ENCODE measurements at regions not wholly inside any gene's neighbourhood (a gene's known extent, or its start where the extent isn't known, plus 50 kb on each side); places are given as distances from the start of the nearest gene placed in this dataset.

DNA sequence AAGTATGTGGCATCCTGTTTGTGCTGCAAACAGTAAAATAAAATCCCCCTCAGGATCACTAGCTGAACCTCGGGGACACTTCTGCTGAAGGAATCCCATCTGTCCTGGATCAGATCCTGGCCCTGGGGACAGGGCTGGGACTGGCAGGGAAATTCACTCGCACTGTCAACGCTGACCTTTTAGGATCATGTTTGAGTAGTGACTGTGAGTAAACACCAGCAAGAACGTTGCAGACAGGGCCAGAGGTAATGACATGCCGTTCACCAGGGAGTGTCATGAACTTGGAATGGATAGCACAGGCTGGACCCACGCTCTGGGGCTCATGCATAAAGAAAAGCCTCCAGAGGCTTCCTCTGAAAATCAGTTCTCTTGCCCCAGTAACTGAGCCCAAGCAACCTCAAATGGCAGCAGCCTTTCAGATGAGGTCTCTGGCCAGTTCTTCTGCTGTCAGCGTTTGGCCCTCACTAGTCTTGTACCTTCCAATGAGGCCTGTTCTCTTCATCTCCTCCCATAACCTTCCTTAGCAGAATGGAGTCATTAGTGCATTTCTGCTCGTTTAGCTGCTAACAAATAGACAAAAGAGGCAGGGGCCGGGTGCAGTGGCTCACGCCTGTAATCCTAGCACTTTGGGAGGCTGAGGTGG lies 51.0 kb upstream of the BARX2 start:
- Histone ChIP-seq H3K4me1 (ENCODE audit: insufficient read depth, low read length) (peaks cover 17% of the 10 kb centered on the region), H3K36me3 (ENCODE audit: insufficient read depth, low read length) (no peaks in the 10 kb centered on the region), H3K9ac (ENCODE audit: low read depth, low read length) (no peak overlapping the region), H3K9me3 (ENCODE audit: control insufficient read depth, insufficient read depth, low read length) (no peaks in the 10 kb centered on the region)

DNA sequence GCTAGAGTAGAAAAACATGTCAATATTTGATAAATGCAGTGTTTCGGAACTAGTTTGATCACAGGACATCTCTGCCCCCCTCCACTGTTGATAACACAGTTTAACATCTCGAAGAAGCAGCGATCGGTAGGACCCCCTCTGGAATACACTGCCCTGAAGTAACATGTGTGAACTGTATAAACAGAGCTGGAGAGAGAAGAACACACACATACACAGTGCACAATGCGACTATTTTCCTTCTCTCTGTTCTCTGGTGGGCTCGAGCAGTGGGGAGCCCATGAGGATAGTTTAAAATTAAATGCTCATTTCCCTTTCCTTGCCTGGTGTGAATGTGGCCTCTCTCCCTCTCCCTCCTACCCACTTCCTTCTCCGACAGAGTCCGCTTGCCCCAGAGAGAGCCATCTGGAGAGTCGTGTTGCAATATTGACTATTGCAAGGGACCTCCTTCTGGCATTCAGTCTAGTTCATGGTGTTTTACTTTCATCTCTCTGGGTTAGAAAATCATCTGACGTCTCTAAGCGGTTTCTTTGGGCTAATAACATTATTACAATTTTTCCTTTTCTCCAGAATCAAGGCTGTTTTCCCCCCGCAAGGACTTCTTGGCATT lies 51.6 kb upstream of the BARX2 start:
- H3K9me3 ChIP-seq (ENCODE audit: control insufficient read depth, insufficient read depth, low read length) = no peaks in the 10 kb centered on the region
- no peak overlapping the region for H3K9ac ChIP-seq (ENCODE audit: low read depth, low read length)
- H3K4me1 ChIP-seq (ENCODE audit: insufficient read depth, low read length) = peaks cover 20% of the 10 kb centered on the region
- no peaks in the 10 kb centered on the region for H3K36me3 ChIP-seq (ENCODE audit: insufficient read depth, low read length)

GRCh38 chr11:129322941-129323340 lies 52.7 kb upstream of the BARX2 start:
- H3K36me3 ChIP-seq (ENCODE audit: insufficient read depth, low read length) = no peaks in the 10 kb centered on the region
- no peak overlapping the region for H3K9ac ChIP-seq (ENCODE audit: low read depth, low read length)
- H3K9me3 ChIP-seq (ENCODE audit: control insufficient read depth, insufficient read depth, low read length) = no peaks in the 10 kb centered on the region
- H3K4me1 ChIP-seq (ENCODE audit: insufficient read depth, low read length) = peaks cover 22% of the 10 kb centered on the region

- no peaks in the 10 kb centered on the region for H3K9me3 ChIP-seq (ENCODE audit: control insufficient read depth, insufficient read depth, low read length)
- peaks cover 25% of the 10 kb centered on the region for H3K4me1 ChIP-seq (ENCODE audit: insufficient read depth, low read length)
- H3K36me3 ChIP-seq (ENCODE audit: insufficient read depth, low read length) = no peaks in the 10 kb centered on the region
- H3K9ac ChIP-seq (ENCODE audit: low read depth, low read length) = no peak overlapping the region
Observed at GRCh38 chr11:129321076-129321475, 54.6 kb upstream of the BARX2 start.

DNA sequence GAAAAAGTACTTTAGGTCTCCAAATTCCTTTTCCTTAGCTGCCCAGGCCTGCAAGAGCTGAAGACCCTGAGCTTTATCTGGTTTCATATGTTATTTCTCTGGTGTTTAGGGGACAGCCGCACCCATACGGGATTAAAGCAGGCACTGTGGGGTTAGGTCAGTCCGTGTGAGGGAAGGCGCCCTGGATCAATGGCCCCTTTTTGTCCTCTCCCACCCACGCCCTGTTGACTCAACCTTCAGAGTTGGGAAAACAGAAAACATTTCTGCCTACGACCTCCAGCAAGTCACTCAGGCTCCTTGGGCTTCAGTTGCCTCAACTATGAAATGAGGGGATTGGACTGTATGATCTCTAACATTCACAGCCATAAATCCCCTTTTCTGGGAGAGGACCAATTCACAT lies 55.2 kb upstream of the BARX2 start:
- H3K4me1 ChIP-seq (ENCODE audit: insufficient read depth, low read length) = peaks cover 31% of the 10 kb centered on the region
- no peaks in the 10 kb centered on the region for H3K9me3 ChIP-seq (ENCODE audit: control insufficient read depth, insufficient read depth, low read length)
- H3K36me3 ChIP-seq (ENCODE audit: insufficient read depth, low read length) = no peaks in the 10 kb centered on the region
- no peak overlapping the region for H3K9ac ChIP-seq (ENCODE audit: low read depth, low read length)

GRCh38 chr11:129319751-129320150 lies 55.9 kb upstream of the BARX2 start:
- H3K36me3 ChIP-seq (ENCODE audit: insufficient read depth, low read length) = no peaks in the 10 kb centered on the region
- peaks cover 32% of the 10 kb centered on the region for H3K4me1 ChIP-seq (ENCODE audit: insufficient read depth, low read length)
- H3K9me3 ChIP-seq (ENCODE audit: control insufficient read depth, insufficient read depth, low read length) = no peaks in the 10 kb centered on the region
- H3K9ac ChIP-seq (ENCODE audit: low read depth, low read length) = no peak overlapping the region

DNA sequence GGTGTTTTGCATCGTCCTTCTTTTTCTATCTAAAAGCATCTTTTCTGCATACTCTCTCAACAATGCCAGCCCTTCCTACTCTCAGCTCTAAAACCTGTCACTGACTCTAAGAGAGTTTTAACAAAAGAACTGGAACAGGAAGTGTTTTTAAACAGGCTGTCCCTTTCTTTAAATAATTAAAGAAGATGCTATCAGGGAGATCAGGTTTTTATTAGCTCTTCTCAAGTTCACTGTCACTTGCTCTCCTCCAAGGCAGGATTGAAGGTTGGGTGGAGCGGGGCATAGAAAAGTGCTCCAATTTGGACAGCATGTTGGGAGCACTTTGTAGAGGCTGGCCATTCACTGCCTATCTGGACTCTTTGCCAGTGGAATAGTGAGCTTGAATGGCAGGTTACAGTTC lies 56.4 kb upstream of the BARX2 start:
- Histone ChIP-seq H3K36me3 (ENCODE audit: insufficient read depth, low read length) (no peaks in the 10 kb centered on the region), H3K9me3 (ENCODE audit: control insufficient read depth, insufficient read depth, low read length) (no peaks in the 10 kb centered on the region), H3K4me1 (ENCODE audit: insufficient read depth, low read length) (peaks cover 27% of the 10 kb centered on the region), H3K9ac (ENCODE audit: low read depth, low read length) (no peak overlapping the region)

DNA sequence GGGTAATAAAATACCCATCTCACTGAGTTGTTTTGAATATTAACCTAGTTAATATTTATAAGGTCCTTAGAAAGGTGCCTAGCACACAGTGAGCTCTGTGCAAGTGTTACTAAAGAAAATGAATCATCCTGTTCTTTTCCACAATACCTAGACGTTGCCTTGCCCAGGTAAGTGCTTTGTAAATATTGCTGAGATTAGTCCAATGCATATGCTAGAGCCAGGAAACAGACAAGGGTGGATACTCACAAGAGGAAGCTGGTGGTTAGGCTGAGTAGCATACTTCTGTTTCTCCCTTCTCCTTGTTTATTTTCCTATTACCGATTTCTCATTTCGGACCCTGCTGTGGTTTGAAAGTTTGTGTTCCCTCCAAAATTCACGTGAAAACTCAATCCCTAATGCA lies 58.1 kb upstream of the BARX2 start:
- no peaks in the 10 kb centered on the region for H3K36me3 ChIP-seq (ENCODE audit: insufficient read depth, low read length)
- H3K9ac ChIP-seq (ENCODE audit: low read depth, low read length) = no peak overlapping the region
- no peaks in the 10 kb centered on the region for H3K9me3 ChIP-seq (ENCODE audit: control insufficient read depth, insufficient read depth, low read length)
- H3K4me1 ChIP-seq (ENCODE audit: insufficient read depth, low read length) = peaks cover 32% of the 10 kb centered on the region

DNA sequence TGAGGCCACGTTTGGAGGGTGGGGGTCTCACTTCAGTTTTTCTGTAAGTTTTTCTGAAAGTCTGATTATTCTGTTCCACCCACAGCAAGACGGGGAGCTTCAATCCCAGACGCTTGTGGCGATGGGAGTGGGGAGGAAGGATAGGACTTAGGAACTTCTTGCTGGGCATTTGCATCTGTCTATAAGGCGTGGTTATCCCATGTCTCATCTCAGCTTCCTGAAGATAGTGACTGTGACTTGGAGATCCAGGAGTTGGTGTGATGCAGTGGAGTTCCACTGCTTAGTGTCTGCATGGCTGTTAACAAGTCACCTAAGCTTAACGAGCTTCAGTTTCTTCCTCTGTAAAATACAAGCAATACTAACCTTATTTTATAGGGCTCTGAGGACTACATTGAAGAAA lies 58.9 kb upstream of the BARX2 start:
- Histone ChIP-seq H3K4me1 (ENCODE audit: insufficient read depth, low read length) (peaks cover 32% of the 10 kb centered on the region), H3K9me3 (ENCODE audit: control insufficient read depth, insufficient read depth, low read length) (no peaks in the 10 kb centered on the region), H3K9ac (ENCODE audit: low read depth, low read length) (no peak overlapping the region), H3K36me3 (ENCODE audit: insufficient read depth, low read length) (no peaks in the 10 kb centered on the region)

DNA sequence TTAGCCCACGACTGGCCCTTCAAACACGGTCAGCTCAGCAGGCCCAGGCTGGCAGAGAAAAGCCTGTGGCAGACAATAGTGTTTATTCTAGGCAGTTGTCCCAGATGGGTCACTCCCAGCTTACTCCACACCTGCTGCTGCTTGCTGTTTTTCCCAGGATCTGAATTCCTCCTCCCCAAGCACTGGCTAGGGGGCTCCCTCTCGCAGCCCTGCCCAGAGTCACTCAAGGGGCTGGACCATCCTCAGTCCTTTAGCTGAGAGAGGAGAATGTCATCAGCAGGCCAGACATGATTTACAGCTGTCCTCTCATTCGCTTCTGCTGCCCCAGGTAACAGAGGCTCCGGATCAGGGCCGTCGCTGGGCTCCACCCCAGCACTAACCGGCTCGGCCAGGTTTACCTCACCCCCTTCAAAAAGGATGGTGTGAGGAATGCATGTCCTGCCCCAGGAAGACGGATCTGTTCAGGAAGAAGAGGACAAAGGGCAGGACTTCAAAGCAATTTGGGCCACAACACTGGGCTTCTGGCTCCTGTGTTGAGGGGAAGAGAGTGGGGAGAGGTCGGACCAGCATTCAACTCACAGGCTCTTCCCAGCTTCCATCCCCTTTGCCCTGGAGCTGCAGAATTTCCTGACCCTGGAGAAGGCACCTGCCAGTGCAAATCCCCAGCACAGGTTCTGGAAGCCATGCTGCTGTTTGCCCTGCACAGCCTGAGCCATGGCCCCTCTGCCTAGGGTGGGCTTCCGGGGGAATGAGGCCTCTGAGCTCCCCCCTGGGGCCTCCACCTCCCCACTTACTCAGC lies 59.7 kb upstream of the BARX2 start:
- Histone ChIP-seq H3K4me1 (ENCODE audit: insufficient read depth, low read length) (peaks cover 29% of the 10 kb centered on the region), H3K36me3 (ENCODE audit: insufficient read depth, low read length) (no peaks in the 10 kb centered on the region), H3K9me3 (ENCODE audit: control insufficient read depth, insufficient read depth, low read length) (no peaks in the 10 kb centered on the region), H3K9ac (ENCODE audit: low read depth, low read length) (no peak overlapping the region)

DNA sequence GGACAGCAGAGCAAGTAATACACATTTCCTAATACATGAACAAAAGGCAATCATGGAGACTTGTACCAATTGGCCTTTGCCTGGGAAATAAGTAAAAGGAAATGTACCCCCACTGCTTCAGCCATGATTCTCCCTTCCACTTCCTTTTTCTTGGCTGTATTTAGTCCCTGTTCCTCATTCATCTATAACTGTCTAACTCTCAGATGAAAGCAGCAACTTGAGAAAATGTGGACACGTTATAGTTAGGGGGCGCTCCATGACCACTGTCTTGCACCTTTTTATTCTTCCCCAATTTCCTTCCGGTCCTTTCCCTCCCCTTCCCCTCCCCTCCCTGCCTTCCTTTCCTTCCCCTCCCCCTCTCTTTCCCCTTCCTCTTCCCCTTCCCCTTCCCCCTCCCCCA lies 61.3 kb upstream of the BARX2 start:
- H3K4me1 ChIP-seq (ENCODE audit: insufficient read depth, low read length) = peaks cover 23% of the 10 kb centered on the region
- H3K36me3 ChIP-seq (ENCODE audit: insufficient read depth, low read length) = no peaks in the 10 kb centered on the region
- H3K9ac ChIP-seq (ENCODE audit: low read depth, low read length) = no peak overlapping the region
- H3K9me3 ChIP-seq (ENCODE audit: control insufficient read depth, insufficient read depth, low read length) = no peaks in the 10 kb centered on the region

DNA sequence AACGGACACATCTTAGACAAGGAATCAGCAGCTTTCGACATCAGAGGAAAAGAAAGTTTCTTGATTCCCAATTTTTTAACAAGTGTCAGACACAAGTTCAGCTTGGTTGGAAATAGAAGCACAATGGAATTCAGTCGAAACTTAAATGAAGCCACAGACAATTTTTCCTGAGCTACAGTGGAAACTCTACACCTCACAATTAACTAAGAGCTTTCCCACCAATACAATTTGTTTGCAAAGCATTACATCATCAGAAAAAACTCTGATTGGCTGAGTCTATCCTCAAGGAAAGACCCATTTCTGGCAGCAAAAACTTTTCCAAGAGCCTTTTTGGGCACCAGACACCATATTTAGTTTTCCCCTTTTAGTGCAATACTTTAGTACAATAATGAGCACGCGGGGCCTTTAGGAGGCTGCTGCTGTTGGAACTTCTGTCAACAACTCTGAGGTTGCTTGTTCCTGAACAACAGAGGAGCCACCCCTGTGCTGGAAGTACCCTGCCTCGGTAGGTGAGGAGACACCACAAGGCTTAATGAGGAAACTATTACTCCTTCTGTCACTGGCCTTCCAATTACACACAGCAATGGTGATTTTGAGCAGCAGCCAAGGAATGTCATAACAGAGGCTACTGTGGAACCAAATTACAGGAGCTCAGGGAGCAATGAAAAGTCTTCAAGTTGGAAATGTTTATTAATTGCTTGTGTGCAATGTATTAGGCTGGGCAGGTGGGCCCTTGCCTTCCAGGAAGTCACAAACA lies 61.9 kb upstream of the BARX2 start:
- Histone ChIP-seq H3K9me3 (ENCODE audit: control insufficient read depth, insufficient read depth, low read length) (no peaks in the 10 kb centered on the region), H3K9ac (ENCODE audit: low read depth, low read length) (no peak overlapping the region), H3K36me3 (ENCODE audit: insufficient read depth, low read length) (no peaks in the 10 kb centered on the region), H3K4me1 (ENCODE audit: insufficient read depth, low read length) (peaks cover 18% of the 10 kb centered on the region)

- Histone ChIP-seq H3K36me3 (ENCODE audit: insufficient read depth, low read length) (no peaks in the 10 kb centered on the region), H3K9me3 (ENCODE audit: control insufficient read depth, insufficient read depth, low read length) (no peaks in the 10 kb centered on the region), H3K9ac (ENCODE audit: low read depth, low read length) (no peak overlapping the region), H3K4me1 (ENCODE audit: insufficient read depth, low read length) (peaks cover 18% of the 10 kb centered on the region)
Observed at GRCh38 chr11:129312730-129313503, 62.7 kb upstream of the BARX2 start.
